ENCODE measurements at regions not wholly inside any gene's neighbourhood (a gene's known extent, or its start where the extent isn't known, plus 50 kb on each side); places are given as distances from the start of the nearest gene placed in this dataset.

- Histone ChIP-seq H3K27ac (ENCODE audit: low read length) (no peak overlapping the region), H3K27me3 (ENCODE audit: control insufficient read depth, insufficient read depth, low read length) (no peaks in the 10 kb centered on the region), H3K4me3 (ENCODE audit: low read depth in 2 of 2, low read length in 2 of 2) (no peak overlapping the region), H3K36me3 (ENCODE audit: control insufficient read depth, insufficient read depth, low read length) (no peaks in the 10 kb centered on the region), H3K9me3 (ENCODE audit: control insufficient read depth, insufficient read depth, low read depth, low read length) (0 out of 2 replicates have a peak, but pooled peaks cover 3% of the 10 kb centered on the region), H3K4me1 (ENCODE audit: control insufficient read depth, insufficient read depth, low read length) (no peaks in the 10 kb centered on the region)
- TF ChIP-seq POLR2AphosphoS5 (IDR thresholded peaks at IDR 0.05; ENCODE audit: low read depth, low read length) (no peak), TCF7L2 (IDR thresholded peaks at IDR 0.05; ENCODE audit: low read depth, low read length) (no peak), CTCF (IDR thresholded peaks at IDR 0.05) (no peak), SIN3A (IDR thresholded peaks at IDR 0.05; ENCODE audit: borderline replicate concordance, insufficient read depth, low read depth, low read length) (no peak)
- TF ChIP-seq, protein P1, sequence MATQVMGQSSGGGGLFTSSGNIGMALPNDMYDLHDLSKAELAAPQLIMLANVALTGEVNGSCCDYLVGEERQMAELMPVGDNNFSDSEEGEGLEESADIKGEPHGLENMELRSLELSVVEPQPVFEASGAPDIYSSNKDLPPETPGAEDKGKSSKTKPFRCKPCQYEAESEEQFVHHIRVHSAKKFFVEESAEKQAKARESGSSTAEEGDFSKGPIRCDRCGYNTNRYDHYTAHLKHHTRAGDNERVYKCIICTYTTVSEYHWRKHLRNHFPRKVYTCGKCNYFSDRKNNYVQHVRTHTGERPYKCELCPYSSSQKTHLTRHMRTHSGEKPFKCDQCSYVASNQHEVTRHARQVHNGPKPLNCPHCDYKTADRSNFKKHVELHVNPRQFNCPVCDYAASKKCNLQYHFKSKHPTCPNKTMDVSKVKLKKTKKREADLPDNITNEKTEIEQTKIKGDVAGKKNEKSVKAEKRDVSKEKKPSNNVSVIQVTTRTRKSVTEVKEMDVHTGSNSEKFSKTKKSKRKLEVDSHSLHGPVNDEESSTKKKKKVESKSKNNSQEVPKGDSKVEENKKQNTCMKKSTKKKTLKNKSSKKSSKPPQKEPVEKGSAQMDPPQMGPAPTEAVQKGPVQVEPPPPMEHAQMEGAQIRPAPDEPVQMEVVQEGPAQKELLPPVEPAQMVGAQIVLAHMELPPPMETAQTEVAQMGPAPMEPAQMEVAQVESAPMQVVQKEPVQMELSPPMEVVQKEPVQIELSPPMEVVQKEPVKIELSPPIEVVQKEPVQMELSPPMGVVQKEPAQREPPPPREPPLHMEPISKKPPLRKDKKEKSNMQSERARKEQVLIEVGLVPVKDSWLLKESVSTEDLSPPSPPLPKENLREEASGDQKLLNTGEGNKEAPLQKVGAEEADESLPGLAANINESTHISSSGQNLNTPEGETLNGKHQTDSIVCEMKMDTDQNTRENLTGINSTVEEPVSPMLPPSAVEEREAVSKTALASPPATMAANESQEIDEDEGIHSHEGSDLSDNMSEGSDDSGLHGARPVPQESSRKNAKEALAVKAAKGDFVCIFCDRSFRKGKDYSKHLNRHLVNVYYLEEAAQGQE (IDR thresholded peaks at IDR 0.05; ENCODE audit: insufficient read depth in 1 of 2, low read depth in 2 of 2, low read length in 1 of 2) = no peak
- intact Hi-C loops (cut with micrococcal nuclease; ENCODE audit: unreplicated experiment) = no loop called here
- in situ Hi-C loops (cut with HindIII; ENCODE audit: low pct_unique_long_range_greater_than_20kb, low sequenced_read_pairs) = no loop called here
- POLR2A ChIA-PET = no interaction called here
- BruUV-seq (replicated peaks) = no TSS peak
- DNase-seq (ENCODE audit: low read depth, low spot score) = no peak
- CTCF ChIA-PET = no interaction called here
- ATAC-seq = no peak
Observed at GRCh38 chr11:82288471-82288870, 445.2 kb downstream of the FAM181B start.

DNA sequence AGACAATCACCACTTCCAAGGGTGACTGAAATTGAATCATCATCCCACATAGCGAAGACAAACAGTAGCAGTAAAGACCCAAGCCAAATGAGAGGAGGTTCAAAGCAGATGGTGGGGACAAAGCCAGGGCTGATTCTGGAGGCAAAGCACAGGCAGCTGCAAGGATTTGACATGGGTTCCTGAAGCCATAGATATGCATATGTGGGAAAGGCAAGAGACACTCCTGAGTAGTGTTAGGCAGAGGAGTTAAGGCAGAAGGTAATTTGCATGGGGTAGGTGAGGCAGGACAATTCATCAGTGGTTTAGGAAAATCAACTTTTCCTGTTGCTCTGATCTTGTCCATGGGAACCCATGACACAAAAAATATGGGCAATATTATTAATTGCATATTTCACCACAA is 462.8 kb downstream of the FAM181B start:
- H3K27me3 ChIP-seq (ENCODE audit: control insufficient read depth, insufficient read depth, low read length) = no peaks in the 10 kb centered on the region
- POLR2A ChIA-PET = no interaction called here
- H3K4me1 ChIP-seq (ENCODE audit: control insufficient read depth, insufficient read depth, low read length) = no peaks in the 10 kb centered on the region
- in situ Hi-C loops (cut with HindIII; ENCODE audit: low pct_unique_long_range_greater_than_20kb, low sequenced_read_pairs) (no loop called here), intact Hi-C loops (cut with micrococcal nuclease; ENCODE audit: unreplicated experiment) (no loop called here)
- BruUV-seq (replicated peaks) = no TSS peak
- TF ChIP-seq, protein P1 (IDR thresholded peaks at IDR 0.05; ENCODE audit: insufficient read depth in 1 of 2, low read depth in 2 of 2, low read length in 1 of 2) = no peak
- TF ChIP-seq CTCF (IDR thresholded peaks at IDR 0.05) (no peak), POLR2AphosphoS5 (IDR thresholded peaks at IDR 0.05; ENCODE audit: low read depth, low read length) (no peak), SIN3A (IDR thresholded peaks at IDR 0.05; ENCODE audit: borderline replicate concordance, insufficient read depth, low read depth, low read length) (no peak), TCF7L2 (IDR thresholded peaks at IDR 0.05; ENCODE audit: low read depth, low read length) (no peak)
- ATAC-seq (no peak), DNase-seq (ENCODE audit: low read depth, low spot score) (no peak)
- H3K4me3 ChIP-seq (ENCODE audit: low read depth in 2 of 2, low read length in 2 of 2) = no peak overlapping the region
- H3K27ac ChIP-seq (ENCODE audit: low read length) = no peak overlapping the region
- CTCF ChIA-PET = no interaction called here
- H3K9me3 ChIP-seq (ENCODE audit: control insufficient read depth, insufficient read depth, low read depth, low read length) = no peaks in the 10 kb centered on the region
- H3K36me3 ChIP-seq (ENCODE audit: control insufficient read depth, insufficient read depth, low read length) = no peaks in the 10 kb centered on the region

Data from Panc1 (cell line).